ENCODE measurements at regions not wholly inside any gene's neighbourhood (a gene's known extent, or its start where the extent isn't known, plus 50 kb on each side); places are given as distances from the start of the nearest gene placed in this dataset.
"Not testable (repeated sequence)": the region's sequence is repeated elsewhere in the genome, so short reads cannot be mapped to it uniquely, and the experiment has no call there.

GRCh38 chr12:58419905-58420304 lies 478.5 kb downstream of the ATP23 start:
- no peak for DNase-seq (ENCODE audit: low read depth in 2 of 2)

GRCh38 chr12:58420503-58420902 lies 479.1 kb downstream of the ATP23 start:
- no peak for DNase-seq (ENCODE audit: low read depth in 2 of 2)

DNA sequence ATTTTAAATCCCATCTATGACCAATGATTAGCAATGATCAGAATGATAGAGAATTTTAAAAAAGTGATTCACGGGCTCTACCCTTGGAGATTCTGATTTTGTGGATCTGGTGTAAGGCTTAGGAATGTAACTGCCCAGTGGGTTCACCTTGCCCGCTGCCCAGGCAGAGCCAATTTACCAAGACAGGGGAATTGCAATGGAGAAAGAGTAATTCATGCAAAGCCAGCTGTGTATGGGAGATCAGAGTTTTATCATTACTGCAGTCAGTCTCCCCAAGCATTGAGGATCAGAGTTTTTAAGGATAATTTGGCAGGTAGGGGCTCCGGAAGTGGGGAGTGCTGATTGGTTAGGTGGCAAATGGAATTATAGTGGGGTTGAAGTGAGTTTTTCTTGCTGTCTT lies 480.6 kb downstream of the ATP23 start:
- DNase-seq (ENCODE audit: low read depth in 2 of 2), result no peak

DNA sequence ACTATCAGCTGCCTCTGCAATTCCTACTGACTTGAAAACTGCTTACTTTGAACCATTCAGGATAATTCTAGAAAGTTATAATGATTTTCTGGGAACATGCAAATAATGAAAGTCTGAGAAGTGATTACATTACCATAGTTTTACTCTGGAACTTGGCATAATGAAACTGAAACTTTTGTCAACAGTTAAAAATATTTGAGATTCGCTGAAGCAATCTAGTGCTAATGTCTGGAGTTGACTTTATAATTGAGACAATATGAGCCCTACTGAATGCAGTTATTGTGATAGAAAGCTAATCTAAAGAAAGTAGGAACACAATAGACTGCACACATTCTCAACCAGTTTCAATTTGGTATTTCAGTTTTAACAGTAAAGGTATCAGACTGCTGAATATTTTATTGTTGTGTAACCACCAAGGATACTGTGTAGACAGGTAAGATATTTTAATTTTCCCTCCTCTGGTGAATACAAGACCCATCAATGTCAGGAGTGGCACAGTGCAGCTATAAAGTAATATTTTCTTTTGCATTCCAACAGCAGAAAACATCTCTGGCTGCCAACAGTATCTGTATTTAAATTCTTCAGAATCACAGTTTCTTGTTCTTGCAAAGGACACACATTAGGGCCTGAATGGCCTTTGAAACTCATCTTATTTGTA lies 483.5 kb downstream of the ATP23 start:
- no peak for DNase-seq (ENCODE audit: low read depth in 2 of 2)

DNA sequence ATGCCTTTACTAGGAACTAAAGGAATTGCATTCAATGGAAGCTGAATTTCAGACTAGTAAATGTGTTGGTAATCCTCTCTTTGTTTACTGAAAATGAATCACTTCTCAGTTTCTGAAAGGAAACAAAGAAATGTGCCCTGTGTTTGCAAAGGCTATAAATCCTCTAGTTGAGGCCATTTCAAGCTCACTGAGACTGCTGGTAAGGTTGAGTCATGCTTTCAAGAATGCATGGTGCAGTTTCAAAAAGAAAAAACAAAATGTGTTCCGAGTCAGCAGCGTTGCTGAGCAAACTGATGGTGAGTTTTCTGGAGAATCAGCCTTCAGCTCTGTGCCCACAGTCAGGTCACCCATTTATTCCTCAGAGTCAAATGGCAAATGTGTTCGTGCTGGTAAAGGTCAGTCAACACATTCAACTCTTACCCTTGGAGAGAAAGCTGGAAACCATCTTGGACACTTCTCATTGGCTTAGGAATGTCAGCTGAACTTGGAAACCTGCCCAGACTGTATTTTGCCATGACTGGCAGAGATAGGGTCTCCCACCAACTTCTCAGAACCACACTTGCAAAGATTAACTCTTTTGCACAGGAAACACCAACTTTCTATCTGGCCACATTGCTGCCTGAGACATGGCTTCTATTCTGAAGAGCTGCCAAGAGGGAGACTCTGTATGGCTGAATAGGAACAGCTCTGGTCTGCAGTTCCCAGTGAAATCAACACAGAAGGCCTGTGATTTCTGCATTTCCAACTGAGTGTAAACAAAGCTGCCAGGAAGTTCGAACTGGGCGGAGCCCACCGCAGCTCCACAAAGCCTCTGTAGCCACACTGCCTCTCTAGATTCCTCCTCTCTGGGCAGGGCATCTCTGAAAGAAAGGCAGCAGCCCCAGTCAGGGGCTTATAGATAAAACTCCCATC lies 484.4 kb downstream of the ATP23 start:
- DNase-seq (ENCODE audit: low read depth in 2 of 2), result no peak

DNA sequence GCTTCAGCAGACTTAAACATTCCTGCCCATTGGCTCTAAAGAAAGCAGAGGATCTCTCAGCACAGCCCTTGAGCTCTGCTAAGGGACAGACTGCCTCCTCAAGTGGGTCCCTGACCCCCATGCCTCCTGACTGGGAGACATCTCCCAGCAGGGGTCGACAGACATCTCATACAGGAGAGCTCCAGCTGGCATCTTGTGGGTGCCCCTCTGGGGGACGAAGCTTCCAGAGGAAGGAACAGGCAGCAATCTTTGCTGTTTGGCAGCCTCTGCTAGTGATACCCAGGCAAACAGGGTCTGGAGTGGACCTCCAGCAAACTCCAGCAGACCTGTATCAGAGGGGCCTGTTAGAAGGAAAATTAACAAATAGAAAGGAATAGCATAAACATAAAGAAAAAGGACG lies 485.1 kb downstream of the ATP23 start:
- DNase-seq (ENCODE audit: low read depth in 2 of 2), result not testable (repeated sequence)

GRCh38 chr12:58433959-58434358 lies 486.3 kb downstream of the LRIG3 start:
- no peak for DNase-seq (ENCODE audit: low read depth in 2 of 2)

GRCh38 chr12:58434726-58435125 lies 485.6 kb downstream of the LRIG3 start:
- DNase-seq (ENCODE audit: low read depth in 2 of 2), result no peak

GRCh38 chr12:58435647-58436046 lies 484.7 kb downstream of the LRIG3 start:
- DNase-seq (ENCODE audit: low read depth in 2 of 2), result no peak

DNA sequence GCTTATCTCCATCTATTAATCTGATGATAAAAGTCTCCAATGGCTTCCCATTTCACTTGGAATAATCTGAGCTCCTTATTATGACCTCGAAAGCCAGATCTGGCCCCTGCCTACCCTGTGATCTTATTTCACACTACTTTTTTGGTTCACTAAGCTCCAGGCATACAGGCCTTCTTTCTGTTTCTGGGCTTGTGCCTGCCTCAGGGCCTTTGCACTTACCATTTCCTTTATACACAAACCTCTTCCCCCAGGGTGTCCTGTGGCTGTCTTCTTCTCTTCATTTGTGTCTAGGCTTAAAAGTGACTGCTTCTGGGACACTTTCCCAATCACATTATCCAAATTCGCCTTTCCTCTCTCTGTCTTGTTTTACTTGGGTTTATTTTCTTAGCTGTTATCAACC lies 478.8 kb downstream of the LRIG3 start:
- DNase-seq (ENCODE audit: low read depth in 2 of 2), result no peak

DNA sequence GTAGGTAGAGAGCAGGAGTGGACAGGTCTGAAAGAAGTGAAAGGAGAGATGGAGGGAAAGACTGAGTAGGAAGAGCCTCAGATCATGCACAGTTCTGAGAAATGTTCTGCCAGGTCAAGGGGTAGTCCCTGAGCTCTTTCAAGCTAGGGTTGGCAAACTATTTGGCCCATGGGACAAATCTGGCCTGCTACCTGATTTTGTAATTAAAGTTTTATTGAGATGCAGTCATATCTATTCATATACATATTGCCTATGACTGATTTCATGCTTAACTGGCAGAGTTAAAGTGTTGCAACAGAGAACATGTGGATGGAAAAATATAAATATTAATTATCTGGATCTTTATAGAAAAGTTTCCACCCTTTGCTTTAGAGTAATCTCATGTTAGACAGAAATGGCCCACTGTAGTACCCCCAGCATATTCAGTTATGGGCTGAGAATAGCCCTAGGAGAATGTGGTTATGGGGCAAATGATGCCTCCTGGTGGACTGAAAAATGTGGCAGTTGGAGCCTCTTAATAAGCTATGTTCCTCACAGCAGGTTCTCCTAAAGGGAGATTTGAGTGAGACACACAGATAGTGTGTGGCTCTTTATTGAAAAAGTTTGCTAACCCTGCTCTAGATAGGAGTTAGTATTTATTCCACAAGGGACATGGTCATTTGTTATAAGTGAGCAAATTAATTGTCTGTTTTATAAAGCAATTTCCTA lies 476.9 kb downstream of the LRIG3 start:
- DNase-seq (ENCODE audit: low read depth in 2 of 2), result no peak

DNA sequence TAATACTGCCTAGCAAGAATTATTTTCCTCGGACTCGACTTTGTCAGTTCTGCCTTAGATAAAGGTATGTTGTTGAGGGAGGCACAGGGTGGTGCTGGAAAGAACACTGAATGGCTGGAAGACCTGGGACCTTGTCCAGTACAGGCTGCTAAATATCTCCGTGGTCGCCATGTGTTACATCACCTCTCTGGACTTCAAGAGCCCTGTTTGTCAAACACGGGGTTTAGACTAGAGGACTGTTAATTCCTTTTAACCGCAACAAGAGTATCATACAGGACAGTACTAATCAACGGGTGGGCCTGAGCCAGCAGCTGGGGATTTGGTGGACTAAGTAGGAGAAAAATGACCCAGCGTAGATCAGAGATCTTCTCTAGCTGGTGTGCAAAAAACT lies 476.3 kb downstream of the LRIG3 start:
- no peak for DNase-seq (ENCODE audit: low read depth in 2 of 2)

DNA sequence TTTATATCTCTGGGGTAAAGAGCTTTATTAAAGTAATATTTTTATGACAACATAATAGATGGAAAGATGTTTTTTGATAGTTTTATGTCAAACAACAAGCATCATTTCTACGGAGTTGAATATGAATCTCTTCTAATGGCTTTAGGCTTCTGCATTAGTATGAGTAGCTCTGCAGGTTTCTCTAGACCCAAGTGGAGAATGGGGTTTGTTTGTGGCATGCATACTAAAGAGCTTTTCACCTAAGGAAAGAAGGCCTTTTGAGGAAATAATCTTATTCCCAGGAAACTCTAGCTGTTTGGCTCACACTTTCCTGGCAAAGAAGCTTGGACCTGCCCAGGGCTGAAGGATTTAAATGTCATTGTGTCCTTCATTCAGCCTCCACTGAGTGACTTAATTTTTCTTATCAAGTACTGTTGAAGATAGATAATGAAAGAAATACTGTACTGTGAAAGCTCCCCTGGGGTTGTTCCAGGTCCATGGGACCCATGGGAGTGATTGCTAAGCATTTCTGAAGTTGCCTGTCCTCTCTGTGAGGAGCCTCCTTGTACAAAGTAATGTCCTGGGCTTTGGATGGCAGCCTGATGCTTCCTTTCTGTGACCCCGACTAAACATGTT lies 469.3 kb downstream of the LRIG3 start:
- DNase-seq (ENCODE audit: low read depth in 2 of 2), result no peak

DNA sequence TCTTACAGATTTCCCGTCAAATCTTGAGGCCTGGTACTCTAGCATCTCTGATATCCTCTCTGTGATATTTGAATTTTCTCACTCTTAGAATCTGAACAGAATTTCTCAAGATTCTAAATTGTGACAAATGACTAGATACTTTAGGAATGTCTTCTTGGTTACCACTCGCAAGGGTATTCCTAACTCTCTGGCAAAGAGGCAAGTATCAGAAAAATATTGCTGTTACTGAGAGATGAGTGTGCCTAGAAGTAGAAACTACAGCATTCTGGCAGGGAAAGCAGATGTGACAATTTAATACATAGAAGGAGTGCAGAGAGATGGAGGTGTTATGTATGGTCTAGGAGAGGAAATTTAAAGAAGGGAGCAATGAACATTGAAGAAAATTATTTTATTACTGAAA lies 467.8 kb downstream of the LRIG3 start:
- no peak for DNase-seq (ENCODE audit: low read depth in 2 of 2)

- no peak for DNase-seq (ENCODE audit: low read depth in 2 of 2)
Observed at GRCh38 chr12:58453306-58453705, 467.0 kb downstream of the LRIG3 start.

GRCh38 chr12:58455136-58455535 lies 465.2 kb downstream of the LRIG3 start:
- DNase-seq (ENCODE audit: low read depth in 2 of 2), result no peak

- no peak for DNase-seq (ENCODE audit: low read depth in 2 of 2)
Observed at GRCh38 chr12:58458102-58458501, 462.2 kb downstream of the LRIG3 start.

- DNase-seq (ENCODE audit: low read depth in 2 of 2), result no peak
Observed at GRCh38 chr12:58459191-58459590, 461.1 kb downstream of the LRIG3 start.

DNA sequence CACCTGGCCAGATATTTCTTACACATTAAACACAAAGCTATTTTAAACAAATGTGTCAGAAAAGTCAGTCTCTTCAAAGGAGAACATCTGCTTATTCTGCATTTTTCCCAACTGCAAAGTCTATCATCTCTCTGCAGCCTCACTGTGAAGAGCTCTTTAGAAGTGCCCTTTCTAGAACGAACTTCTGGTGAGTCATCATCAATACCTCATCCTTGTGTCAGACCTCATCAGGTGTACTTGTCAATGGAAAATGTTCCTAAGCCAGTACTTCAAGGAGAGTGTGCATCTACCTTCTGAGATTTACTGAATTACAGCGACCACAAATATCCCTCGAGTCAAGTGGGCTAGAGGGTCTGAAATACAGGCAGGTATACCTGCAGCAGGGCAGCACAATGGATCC lies 457.3 kb downstream of the LRIG3 start:
- no peak for DNase-seq (ENCODE audit: low read depth in 2 of 2)

DNA sequence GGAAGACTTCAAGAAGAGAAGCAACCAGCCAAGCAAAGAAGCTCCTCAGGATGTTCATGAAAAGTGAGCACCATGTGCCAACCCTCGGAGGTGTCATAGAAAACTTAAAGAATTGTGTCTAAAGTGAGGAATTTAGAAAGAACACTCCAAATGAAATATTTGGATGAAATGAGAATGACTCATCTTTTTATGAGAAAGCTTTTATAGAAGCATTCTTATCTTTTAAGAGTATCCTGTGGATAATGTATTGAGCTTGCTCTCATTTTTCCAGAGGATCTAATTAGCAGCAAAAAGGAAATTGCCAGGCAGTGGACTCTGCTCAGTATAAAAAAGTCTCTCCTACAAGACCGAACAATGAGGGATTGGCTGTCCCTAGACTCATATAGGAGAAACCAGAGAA lies 454.9 kb downstream of the LRIG3 start:
- no peak for DNase-seq (ENCODE audit: low read depth in 2 of 2)

- no peak for DNase-seq (ENCODE audit: low read depth in 2 of 2)
Observed at GRCh38 chr12:58470266-58471010, 449.9 kb downstream of the LRIG3 start.

DNA sequence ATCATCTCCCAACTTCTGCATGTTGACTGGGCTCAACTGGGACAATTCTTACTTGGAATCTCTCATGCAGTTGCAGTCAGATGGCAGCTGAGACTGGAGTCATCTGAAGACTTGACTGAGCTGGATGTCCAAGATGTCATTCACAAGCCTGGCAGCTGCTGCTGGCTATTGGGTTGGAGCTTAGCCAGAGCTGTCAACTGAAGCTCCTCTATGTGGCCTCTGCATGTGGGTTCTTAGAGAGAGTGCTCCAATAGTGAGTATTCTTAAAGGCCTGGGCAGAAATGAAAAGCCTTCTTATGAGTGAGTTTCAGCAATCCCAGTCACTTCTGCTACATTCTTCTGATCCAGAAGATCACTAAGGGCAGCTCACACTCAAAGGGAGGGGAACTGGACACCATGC lies 440.9 kb downstream of the LRIG3 start:
- no peak for DNase-seq (ENCODE audit: low read depth in 2 of 2)
